ENCODE measurements at regions not wholly inside any gene's neighbourhood (a gene's known extent, or its start where the extent isn't known, plus 50 kb on each side); places are given as distances from the start of the nearest gene placed in this dataset.

DNA sequence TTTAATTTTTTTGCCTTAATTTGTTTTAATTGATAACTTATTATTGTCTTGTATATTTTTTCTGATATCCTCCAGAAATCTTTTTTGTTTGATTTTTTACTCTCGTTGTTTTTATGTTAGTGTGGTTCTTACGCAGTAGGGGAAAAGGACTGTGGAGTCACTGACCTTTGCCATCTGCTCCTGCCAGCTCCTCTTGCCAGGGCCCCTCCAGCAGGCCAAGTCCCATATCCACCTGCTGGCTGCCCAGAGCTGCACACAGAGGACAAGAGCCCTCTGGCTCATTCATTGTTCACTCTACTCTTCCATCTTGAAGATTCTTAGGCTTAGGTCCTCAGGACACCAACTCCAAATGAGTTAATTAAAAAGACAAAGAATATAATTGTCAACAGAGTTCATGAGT lies 316.4 kb upstream of the DUSP10 start:
- TF ChIP-seq, protein P1, sequence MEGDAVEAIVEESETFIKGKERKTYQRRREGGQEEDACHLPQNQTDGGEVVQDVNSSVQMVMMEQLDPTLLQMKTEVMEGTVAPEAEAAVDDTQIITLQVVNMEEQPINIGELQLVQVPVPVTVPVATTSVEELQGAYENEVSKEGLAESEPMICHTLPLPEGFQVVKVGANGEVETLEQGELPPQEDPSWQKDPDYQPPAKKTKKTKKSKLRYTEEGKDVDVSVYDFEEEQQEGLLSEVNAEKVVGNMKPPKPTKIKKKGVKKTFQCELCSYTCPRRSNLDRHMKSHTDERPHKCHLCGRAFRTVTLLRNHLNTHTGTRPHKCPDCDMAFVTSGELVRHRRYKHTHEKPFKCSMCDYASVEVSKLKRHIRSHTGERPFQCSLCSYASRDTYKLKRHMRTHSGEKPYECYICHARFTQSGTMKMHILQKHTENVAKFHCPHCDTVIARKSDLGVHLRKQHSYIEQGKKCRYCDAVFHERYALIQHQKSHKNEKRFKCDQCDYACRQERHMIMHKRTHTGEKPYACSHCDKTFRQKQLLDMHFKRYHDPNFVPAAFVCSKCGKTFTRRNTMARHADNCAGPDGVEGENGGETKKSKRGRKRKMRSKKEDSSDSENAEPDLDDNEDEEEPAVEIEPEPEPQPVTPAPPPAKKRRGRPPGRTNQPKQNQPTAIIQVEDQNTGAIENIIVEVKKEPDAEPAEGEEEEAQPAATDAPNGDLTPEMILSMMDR (IDR thresholded peaks at IDR 0.05): no peak
- TF ChIP-seq POLR2A (IDR thresholded peaks at IDR 0.05): no peak
